COLO668 (cell line): ENCODE measurements at regions not wholly inside any gene's neighbourhood (a gene's known extent, or its start where the extent isn't known, plus 50 kb on each side); places are given as distances from the start of the nearest gene placed in this dataset.
"Not testable (repeated sequence)": the region's sequence is repeated elsewhere in the genome, so short reads cannot be mapped to it uniquely, and the experiment has no call there.

ENCODE experiments used
- DNase-seq: peaks from one replicate; lab custom pipeline; 2025; ENCODE audit not compliant: unreplicated experiment; lab: John Stamatoyannopoulos, UW

GRCh38 chr12:17564630-17565029 lies 525.4 kb downstream of the RERGL start:
- DNase-seq, result not testable (repeated sequence)

- no peak for DNase-seq
Observed at GRCh38 chr12:17550011-17550410, 540.0 kb downstream of the RERGL start.

GRCh38 chr12:17540921-17541320 lies 549.1 kb downstream of the RERGL start:
- DNase-seq, result no peak

- DNase-seq, result no peak
Observed at GRCh38 chr12:17528394-17528793, 561.6 kb downstream of the RERGL start.

- DNase-seq, result no peak
Observed at GRCh38 chr12:17527021-17527420, 563.0 kb downstream of the RERGL start.

GRCh38 chr12:17511369-17511768 lies 578.6 kb downstream of the RERGL start:
- no peak for DNase-seq

GRCh38 chr12:17507336-17507735 lies 582.7 kb downstream of the RERGL start:
- DNase-seq, result no peak

- DNase-seq, result no peak
Observed at GRCh38 chr12:17503742-17504141, 586.3 kb downstream of the RERGL start.

GRCh38 chr12:17489452-17489851 lies 600.5 kb downstream of the RERGL start:
- no peak for DNase-seq

GRCh38 chr12:17478908-17479673 lies 610.9 kb downstream of the RERGL start:
- DNase-seq, result no peak

- DNase-seq, result no peak
Observed at GRCh38 chr12:17470460-17470859, 619.5 kb downstream of the RERGL start.

- DNase-seq, result no peak
Observed at GRCh38 chr12:17459214-17459613, 630.8 kb downstream of the RERGL start.

GRCh38 chr12:17456486-17456885 lies 633.5 kb downstream of the RERGL start:
- no peak for DNase-seq

GRCh38 chr12:17438141-17438540 lies 651.9 kb downstream of the RERGL start:
- no peak for DNase-seq

- no peak for DNase-seq
Observed at GRCh38 chr12:17416748-17417147, 673.2 kb downstream of the RERGL start.

- no peak for DNase-seq
Observed at GRCh38 chr12:17414596-17414995, 675.4 kb downstream of the RERGL start.

- no peak for DNase-seq
Observed at GRCh38 chr12:17411662-17412061, 678.3 kb downstream of the RERGL start.

- DNase-seq, result no peak
Observed at GRCh38 chr12:17388679-17389078, 701.3 kb downstream of the RERGL start.

GRCh38 chr12:17383321-17383720 lies 706.7 kb downstream of the RERGL start:
- DNase-seq, result no peak

GRCh38 chr12:17381211-17381610 lies 708.8 kb downstream of the RERGL start:
- no peak for DNase-seq

- no peak for DNase-seq
Observed at GRCh38 chr12:17372508-17372907, 717.5 kb downstream of the RERGL start.

GRCh38 chr12:17371491-17372215 lies 718.3 kb downstream of the RERGL start:
- no peak for DNase-seq
